GM12878 (cell line): ENCODE measurements at regions not wholly inside any gene's neighbourhood (a gene's known extent, or its start where the extent isn't known, plus 50 kb on each side); places are given as distances from the start of the nearest gene placed in this dataset.

Experiments used
- ATAC-seq: fragments of 200-7000 bp; cut with Tn5 transposase; 3 replicates; pipeline ENCODE4 v1.9.1; 2020; ENCODE audit warnings: mild to moderate bottlenecking, moderate library complexity
- BruUV-seq: library from RNA; stranded (reverse); fragments of 400-500 nt; replicated peaks from 2 replicates; lab custom pipeline; 2021; lab: Mats Ljungman, UMichigan
- CTCF ChIA-PET: fragments of 300-600 bp; sonication (Branson Sonifier 250); formaldehyde crosslinking; extraction: SDS; loops from one replicate; lab custom pipeline; 2021; ENCODE audit warnings: inconsistent platforms; lab: Yijun Ruan, JAX
- POLR2A ChIA-PET: fragments of 350-600 bp; formaldehyde crosslinking; extraction: SDS; loops from one replicate; lab custom pipeline; 2021; ENCODE audit warnings: inconsistent platforms; lab: Charles Lee
- RAD21 ChIA-PET: fragments of 300-600 bp; sonication (Branson Sonifier 250); formaldehyde crosslinking; loops from one replicate; lab custom pipeline; 2023; ENCODE audit warnings: antibody characterized with exemption; ENCODE audit not compliant: unreplicated experiment; lab: Charles Lee
- SMC1A ChIA-PET: fragments of 300-600 bp; sonication (Branson Sonifier 250); formaldehyde crosslinking; loops from one replicate; lab custom pipeline; 2023; ENCODE audit not compliant: unreplicated experiment, uncharacterized antibody; lab: Charles Lee
- DNase-seq: peaks from one replicate; pipeline ENCODE4 v3.0.0-alpha.2; 2011; ENCODE audit warnings: low read depth, low spot score
- FAIRE-seq: peaks from 3 replicates; lab custom pipeline; 2011; peaks lifted over from hg19 to GRCh38; lab: Jason Lieb, UNC
- H2AFZ ChIP-seq: 2 replicates; pipeline ENCODE4 v1.6.0; 2011; ENCODE audit warnings: low read depth, low read length, control low read depth; ENCODE audit not compliant: control insufficient read depth
- H3K27ac ChIP-seq: 2 replicates; pipeline ENCODE4 v1.5.1; 2011; ENCODE audit warnings: control low read depth; ENCODE audit not compliant: control insufficient read depth, insufficient read depth
- H3K27me3 ChIP-seq, 2 experiments: replicated peaks in 1 of 2; 2 replicates each; pipeline versions ENCODE4 v1.6.0 to v1.6.1; 2011; ENCODE audit warnings: low read length in 1 of 2; ENCODE audit not compliant: control insufficient read depth in 2 of 2, insufficient read depth in 2 of 2
- H3K36me3 ChIP-seq, 2 experiments: 2 replicates each; pipeline ENCODE4 v1.5.1; 2011; ENCODE audit warnings: low read length in 1 of 2; ENCODE audit not compliant: control insufficient read depth in 2 of 2, insufficient read depth in 2 of 2
- H3K4me1 ChIP-seq: 2 replicates; pipeline ENCODE4 v1.6.1; 2011; ENCODE audit warnings: mild to moderate bottlenecking, low read length, moderate library complexity, mixed read lengths; ENCODE audit not compliant: control insufficient read depth, insufficient read depth
- H3K4me2 ChIP-seq: 2 replicates; pipeline ENCODE4 v1.6.0; 2011; ENCODE audit warnings: control low read depth; ENCODE audit not compliant: control insufficient read depth, insufficient read depth
- H3K4me3 ChIP-seq: fragments of 200-600 bp; sonication (generic); 2 replicates; pipeline ENCODE4 v1.5.1; 2016
- H3K79me2 ChIP-seq: 2 replicates; pipeline ENCODE4 v1.6.0; 2011; ENCODE audit warnings: low read length; ENCODE audit not compliant: control insufficient read depth, insufficient read depth
- H3K9ac ChIP-seq: 2 replicates; pipeline ENCODE4 v1.8.0; 2011; ENCODE audit warnings: low read length, control low read depth, mixed read lengths; ENCODE audit not compliant: control insufficient read depth, insufficient read depth
- H3K9me3 ChIP-seq: replicated peaks from 3 replicates; pipeline ENCODE4 v1.5.1; 2011; ENCODE audit warnings: mild to moderate bottlenecking, low read length; ENCODE audit not compliant: control insufficient read depth, insufficient read depth
- H4K20me1 ChIP-seq: 2 replicates; pipeline ENCODE4 v1.6.0; 2011; ENCODE audit not compliant: control insufficient read depth, insufficient read depth
- ASH2L ChIP-seq: fragments of 300-600, 200-600 bp; sonication (generic); IDR thresholded peaks from 2 replicates; pipeline ENCODE4 v1.6.1; 2017; ENCODE audit warnings: low read depth, mild to moderate bottlenecking, borderline replicate concordance
- CREM ChIP-seq: IDR thresholded peaks from 2 replicates; pipeline ENCODE4 v1.6.1; 2014; ENCODE audit warnings: antibody characterized with exemption, low read depth
- GATAD2B ChIP-seq: fragments of 450-650 bp; conservative IDR thresholded peaks from 2 replicates; pipeline ENCODE4 v1.6.1; 2017; ENCODE audit warnings: low read depth, mild to moderate bottlenecking, moderate library complexity
- JUND ChIP-seq: IDR thresholded peaks from 2 replicates; pipeline ENCODE4 v1.6.1; 2012; ENCODE audit warnings: low read depth, mild to moderate bottlenecking, low read length, improper control_type of control experiment, moderate library complexity
- MEF2A ChIP-seq: IDR thresholded peaks from 2 replicates; pipeline ENCODE4 v1.6.1; 2011; ENCODE audit warnings: low read depth, mild to moderate bottlenecking, low read length, moderate library complexity; ENCODE audit not compliant: insufficient read depth
- MEF2B ChIP-seq: fragments of 450-650 bp; IDR thresholded peaks from 2 replicates; pipeline ENCODE4 v1.6.1; 2018; ENCODE audit warnings: mild to moderate bottlenecking, moderate library complexity; ENCODE audit not compliant: partially characterized antibody, poor library complexity, severe bottlenecking
- MTA3 ChIP-seq: IDR thresholded peaks from 2 replicates; pipeline ENCODE4 v1.6.1; 2012; ENCODE audit warnings: low read length, inconsistent platforms, borderline replicate concordance
- NFXL1 ChIP-seq: fragments of 450-650 bp; IDR thresholded peaks from 2 replicates; pipeline ENCODE4 v1.6.1; 2017; ENCODE audit warnings: antibody characterized with exemption, mild to moderate bottlenecking, borderline replicate concordance
- NRF1 ChIP-seq: conservative IDR thresholded peaks from 2 replicates; pipeline ENCODE4 v1.6.1; 2011; ENCODE audit warnings: mild to moderate bottlenecking, low read depth, low read length, improper control_type of control experiment
- POLR2A ChIP-seq: IDR thresholded peaks from 2 replicates; pipeline ENCODE4 v1.6.1; 2011; ENCODE audit warnings: low read depth, mild to moderate bottlenecking, low read length
- POU2F2 ChIP-seq: IDR thresholded peaks from 3 replicates; pipeline ENCODE4 v1.6.1; 2011; ENCODE audit warnings: low read depth, mild to moderate bottlenecking, low read length, borderline replicate concordance
- RFX5 ChIP-seq: IDR thresholded peaks from 2 replicates; pipeline ENCODE4 v1.6.1; 2011; ENCODE audit warnings: low read depth, low read length, improper control_type of control experiment
- SMC3 ChIP-seq: IDR thresholded peaks from 2 replicates; pipeline ENCODE4 v1.6.1; 2011; ENCODE audit warnings: low read length, improper control_type of control experiment, borderline replicate concordance
- TBL1XR1 ChIP-seq: IDR thresholded peaks from 2 replicates; pipeline ENCODE4 v1.6.1; 2012; ENCODE audit warnings: low read depth, low read length, improper control_type of control experiment
- YBX1 ChIP-seq: fragments of 450-650 bp; IDR thresholded peaks from 2 replicates; pipeline ENCODE4 v1.6.1; 2016; ENCODE audit warnings: antibody characterized with exemption
- ZNF207 ChIP-seq: fragments of 450-650 bp; IDR thresholded peaks from 2 replicates; pipeline ENCODE4 v1.6.1; 2014; ENCODE audit warnings: antibody characterized with exemption, mild to moderate bottlenecking, borderline replicate concordance
- WGBS: methylation state at CpG from one replicate; pipeline ENCODE4 v1.1.6; 2016; ENCODE audit warnings: low lambda C conversion rate; ENCODE audit not compliant: insufficient replicate concordance, insufficient coverage; ENCODE audit errors: missing lambda C conversion rate; 5-methylcytosine and 5-hydroxymethylcytosine counted together
- in situ Hi-C: fragments of 300-500 bp; cut with MboI; formaldehyde crosslinking; loops from 9 replicates; pipeline ENCODE4 v1.14.3; 2018; ENCODE audit warnings: mixed read lengths
- intact Hi-C: fragments of 100-400 bp; cut with micrococcal nuclease; formaldehyde crosslinking; loops from one replicate; pipeline ENCODE4 v1.14.2; 2022; ENCODE audit not compliant: unreplicated experiment
- TF ChIP-seq, protein P1 (sequence below): fragments of 450-650 bp; IDR thresholded peaks from 2 replicates; pipeline ENCODE4 v1.6.1; 2017; ENCODE audit warnings: mild to moderate bottlenecking
- TF ChIP-seq, protein P2 (sequence below): fragments of 450-650 bp; IDR thresholded peaks from 2 replicates; pipeline ENCODE4 v1.6.1; 2014; ENCODE audit warnings: mild to moderate bottlenecking

DNA sequence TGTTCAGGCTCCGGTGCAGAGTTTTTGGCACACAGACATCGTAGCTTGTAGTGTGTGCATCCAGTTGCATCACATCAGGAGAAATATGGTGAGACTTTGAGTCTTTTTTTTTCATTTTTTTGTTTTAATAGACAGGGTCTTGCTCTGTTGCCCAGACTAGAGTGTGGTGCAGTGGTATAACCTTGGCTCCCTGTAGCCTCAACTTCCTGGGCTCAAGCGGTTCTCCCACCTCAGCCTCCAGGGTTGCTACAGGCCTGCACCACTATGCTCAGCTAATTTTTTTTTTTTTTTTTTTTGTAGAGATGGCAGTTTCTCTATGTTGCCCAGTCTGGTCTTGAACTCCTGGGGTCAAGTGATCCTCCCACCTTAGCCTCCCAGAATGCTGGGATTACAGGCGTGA, 51.1 kb upstream of the TEX264 start:
- ChIA-PET SMC1A (no interaction called here), POLR2A (interaction anchor here (0.6 kb wide), 1 partner anchor 42 kb away, joined by 3 read pairs; no protein-coding TSS in a partner anchor), RAD21 (no interaction called here), CTCF (no interaction called here)
- H3K27me3 ChIP-seq: no peaks in the 10 kb centered on the region
- H3K79me2 ChIP-seq: no peaks in the 10 kb centered on the region
- no peak for TF ChIP-seq ZNF207
- no peak for TF ChIP-seq POU2F2
- TF ChIP-seq GATAD2B: no peak
- no peak for TF ChIP-seq TBL1XR1
- TF ChIP-seq SMC3: no peak
- TF ChIP-seq, protein P1, sequence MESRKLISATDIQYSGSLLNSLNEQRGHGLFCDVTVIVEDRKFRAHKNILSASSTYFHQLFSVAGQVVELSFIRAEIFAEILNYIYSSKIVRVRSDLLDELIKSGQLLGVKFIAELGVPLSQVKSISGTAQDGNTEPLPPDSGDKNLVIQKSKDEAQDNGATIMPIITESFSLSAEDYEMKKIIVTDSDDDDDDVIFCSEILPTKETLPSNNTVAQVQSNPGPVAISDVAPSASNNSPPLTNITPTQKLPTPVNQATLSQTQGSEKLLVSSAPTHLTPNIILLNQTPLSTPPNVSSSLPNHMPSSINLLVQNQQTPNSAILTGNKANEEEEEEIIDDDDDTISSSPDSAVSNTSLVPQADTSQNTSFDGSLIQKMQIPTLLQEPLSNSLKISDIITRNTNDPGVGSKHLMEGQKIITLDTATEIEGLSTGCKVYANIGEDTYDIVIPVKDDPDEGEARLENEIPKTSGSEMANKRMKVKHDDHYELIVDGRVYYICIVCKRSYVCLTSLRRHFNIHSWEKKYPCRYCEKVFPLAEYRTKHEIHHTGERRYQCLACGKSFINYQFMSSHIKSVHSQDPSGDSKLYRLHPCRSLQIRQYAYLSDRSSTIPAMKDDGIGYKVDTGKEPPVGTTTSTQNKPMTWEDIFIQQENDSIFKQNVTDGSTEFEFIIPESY: no peak
- TF ChIP-seq CREM: no peak
- TF ChIP-seq MEF2A: no peak
- no peak for TF ChIP-seq ASH2L
- no peak for TF ChIP-seq POLR2A
- no peak for TF ChIP-seq YBX1
- no peak for TF ChIP-seq RFX5
- TF ChIP-seq, protein P2, sequence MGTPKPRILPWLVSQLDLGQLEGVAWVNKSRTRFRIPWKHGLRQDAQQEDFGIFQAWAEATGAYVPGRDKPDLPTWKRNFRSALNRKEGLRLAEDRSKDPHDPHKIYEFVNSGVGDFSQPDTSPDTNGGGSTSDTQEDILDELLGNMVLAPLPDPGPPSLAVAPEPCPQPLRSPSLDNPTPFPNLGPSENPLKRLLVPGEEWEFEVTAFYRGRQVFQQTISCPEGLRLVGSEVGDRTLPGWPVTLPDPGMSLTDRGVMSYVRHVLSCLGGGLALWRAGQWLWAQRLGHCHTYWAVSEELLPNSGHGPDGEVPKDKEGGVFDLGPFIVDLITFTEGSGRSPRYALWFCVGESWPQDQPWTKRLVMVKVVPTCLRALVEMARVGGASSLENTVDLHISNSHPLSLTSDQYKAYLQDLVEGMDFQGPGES: no peak
- TF ChIP-seq JUND: no peak
- TF ChIP-seq NRF1: no peak
- TF ChIP-seq MEF2B: no peak
- no peak for TF ChIP-seq NFXL1
- no peak for TF ChIP-seq MTA3
- H3K27ac ChIP-seq: no peak overlapping the region
- ATAC-seq (no peak), DNase-seq (no peak), FAIRE-seq (no peak)
- in situ Hi-C loops (no loop called here), intact Hi-C loops (no loop called here)
- 99% methylated on average over 4 of the region's 4 CpGs for WGBS
- H2AFZ ChIP-seq: no peak overlapping the region
- H3K36me3 ChIP-seq: no peaks in the 10 kb centered on the region; a peak in 1 of 4 replicates
- BruUV-seq: no TSS peak
- no peak overlapping the region for H3K4me2 ChIP-seq
- no peaks in the 10 kb centered on the region for H3K9me3 ChIP-seq
- no peak overlapping the region for H3K9ac ChIP-seq
- no peaks in the 10 kb centered on the region for H4K20me1 ChIP-seq
- no peak overlapping the region for H3K4me3 ChIP-seq
- H3K4me1 ChIP-seq: no peaks in the 10 kb centered on the region
